Upper lobe of left lung (tissue), 4 donors: ENCODE measurements at regions not wholly inside any gene's neighbourhood (a gene's known extent, or its start where the extent isn't known, plus 50 kb on each side); places are given as distances from the start of the nearest gene placed in this dataset.

Experiments used
- EP300 ChIP-seq, 4 donors: sonication (generic); formaldehyde crosslinking; IDR thresholded peaks; one replicate each; pipeline ENCODE4 v1.5.1; 2017; ENCODE audit warnings: antibody characterized with exemption in 4 of 4, control low read depth in 2 of 4
- POLR2A ChIP-seq, 4 donors: fragments of 450-650 bp; IDR thresholded peaks; one replicate each; pipeline ENCODE4 v1.5.1; 2016 to 2017; ENCODE audit warnings: antibody characterized with exemption in 4 of 4, mild to moderate bottlenecking in 2 of 4
- POLR2AphosphoS5 ChIP-seq, 2 donors: sonication (generic); formaldehyde crosslinking; IDR thresholded peaks; one replicate each; pipeline ENCODE4 v1.5.1; 2017; ENCODE audit warnings: antibody characterized with exemption in 2 of 2
- TF ChIP-seq, protein P1 (sequence below), 6 experiments: fragments of 450-650 bp in 4 of 6; fragments of 200-600 bp in 2 of 6; sonication (generic) in 2 of 6; IDR thresholded peaks; one replicate each; pipeline ENCODE4 v1.5.1; 2016 to 2019; ENCODE audit warnings: antibody characterized with exemption in 6 of 6

DNA sequence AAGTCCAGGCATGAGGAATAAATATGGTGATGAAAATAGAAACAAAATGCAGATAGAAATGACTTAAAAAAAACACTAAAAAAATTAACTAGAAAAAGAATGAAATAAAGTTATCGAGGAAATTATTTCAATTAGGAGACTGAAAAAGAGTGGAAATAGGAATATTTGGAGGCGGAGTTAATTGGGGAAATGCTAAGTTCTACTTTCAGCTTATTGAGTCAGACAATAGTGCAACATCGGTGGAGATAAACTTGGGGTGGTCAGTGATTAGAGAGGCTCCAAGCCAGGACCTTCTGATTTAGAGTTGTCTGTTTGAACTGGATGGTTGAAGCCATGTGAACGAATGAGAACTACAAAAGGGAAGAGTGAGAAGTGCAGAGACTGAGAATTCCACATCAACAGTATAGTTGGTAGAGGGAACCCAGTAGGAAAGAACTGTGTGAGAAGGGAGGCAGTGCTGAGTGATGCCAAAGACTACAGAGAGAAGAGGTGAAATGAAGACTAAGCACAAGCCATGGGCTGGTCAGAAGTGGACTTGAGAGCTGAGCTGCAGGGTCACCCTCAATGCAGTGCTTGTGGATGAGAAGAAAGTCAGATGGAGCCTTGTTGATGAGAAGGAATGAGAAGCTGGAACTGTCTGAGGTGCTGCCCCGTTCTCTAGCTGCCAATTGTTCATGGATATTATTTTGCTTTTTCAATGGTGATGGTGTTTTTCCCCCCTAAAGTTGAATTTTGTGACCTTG lies 160.7 kb downstream of the ICE1 start:
- TF ChIP-seq, protein P1, sequence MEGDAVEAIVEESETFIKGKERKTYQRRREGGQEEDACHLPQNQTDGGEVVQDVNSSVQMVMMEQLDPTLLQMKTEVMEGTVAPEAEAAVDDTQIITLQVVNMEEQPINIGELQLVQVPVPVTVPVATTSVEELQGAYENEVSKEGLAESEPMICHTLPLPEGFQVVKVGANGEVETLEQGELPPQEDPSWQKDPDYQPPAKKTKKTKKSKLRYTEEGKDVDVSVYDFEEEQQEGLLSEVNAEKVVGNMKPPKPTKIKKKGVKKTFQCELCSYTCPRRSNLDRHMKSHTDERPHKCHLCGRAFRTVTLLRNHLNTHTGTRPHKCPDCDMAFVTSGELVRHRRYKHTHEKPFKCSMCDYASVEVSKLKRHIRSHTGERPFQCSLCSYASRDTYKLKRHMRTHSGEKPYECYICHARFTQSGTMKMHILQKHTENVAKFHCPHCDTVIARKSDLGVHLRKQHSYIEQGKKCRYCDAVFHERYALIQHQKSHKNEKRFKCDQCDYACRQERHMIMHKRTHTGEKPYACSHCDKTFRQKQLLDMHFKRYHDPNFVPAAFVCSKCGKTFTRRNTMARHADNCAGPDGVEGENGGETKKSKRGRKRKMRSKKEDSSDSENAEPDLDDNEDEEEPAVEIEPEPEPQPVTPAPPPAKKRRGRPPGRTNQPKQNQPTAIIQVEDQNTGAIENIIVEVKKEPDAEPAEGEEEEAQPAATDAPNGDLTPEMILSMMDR (IDR thresholded peaks at IDR 0.05), result no peak
- TF ChIP-seq POLR2A (IDR thresholded peaks at IDR 0.05) (no peak), POLR2AphosphoS5 (IDR thresholded peaks at IDR 0.05) (no peak), EP300 (IDR thresholded peaks at IDR 0.05) (no peak)
